SJCRH30 (cell line): ENCODE measurements at regions not wholly inside any gene's neighbourhood (a gene's known extent, or its start where the extent isn't known, plus 50 kb on each side); places are given as distances from the start of the nearest gene placed in this dataset.

Experiments used
- DNase-seq, 2 experiments: peaks; one replicate each; pipeline ENCODE4 v3.0.0-alpha.2; 2015 to 2020
- H3K27ac ChIP-seq: fragments of 250-450 bp; sonication (Bioruptor Pico); 2 replicates; pipeline ENCODE4 v1.5.1; 2020; ENCODE audit warnings: mild to moderate bottlenecking, moderate library complexity
- H3K27me3 ChIP-seq: fragments of 250-450 bp; sonication (Bioruptor Pico); 2 replicates; pipeline ENCODE4 v1.5.1; 2020; ENCODE audit warnings: mild to moderate bottlenecking, moderate library complexity
- H3K36me3 ChIP-seq: fragments of 250-450 bp; sonication (Bioruptor Pico); 2 replicates; pipeline ENCODE4 v1.5.1; 2020; ENCODE audit warnings: mild to moderate bottlenecking, moderate library complexity
- H3K4me1 ChIP-seq: fragments of 250-450 bp; sonication (Bioruptor Pico); 2 replicates; pipeline ENCODE4 v1.5.1; 2020; ENCODE audit warnings: mild to moderate bottlenecking, moderate library complexity
- H3K4me3 ChIP-seq: fragments of 250-450 bp; sonication (Bioruptor Pico); 2 replicates; pipeline ENCODE4 v1.5.1; 2020; ENCODE audit warnings: mild to moderate bottlenecking, moderate library complexity
- H3K9me3 ChIP-seq: fragments of 250-450 bp; sonication (Bioruptor Pico); replicated peaks from 2 replicates; pipeline ENCODE4 v1.5.1; 2020; ENCODE audit warnings: mild to moderate bottlenecking, moderate library complexity

DNA sequence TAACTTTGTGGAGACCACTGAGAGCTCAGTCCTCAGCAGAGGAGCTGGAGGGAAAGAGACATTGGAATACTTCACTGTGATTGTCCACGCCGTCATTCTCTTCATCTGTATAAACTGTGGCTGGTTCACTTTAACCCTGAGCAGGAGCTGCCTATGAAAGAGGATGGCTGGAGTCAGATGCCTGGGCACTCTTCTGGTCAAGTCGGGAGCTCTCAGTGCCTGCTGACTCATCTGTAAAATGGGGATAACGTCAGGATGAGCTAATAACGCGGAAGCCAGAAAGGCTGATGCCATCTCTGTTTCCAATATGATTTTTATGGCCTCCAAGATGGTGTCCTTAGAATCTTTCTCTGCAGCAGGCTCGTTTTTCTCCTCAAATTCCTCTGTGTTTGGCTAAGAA, 51.6 kb upstream of the MRPS22 start:
- no peak for DNase-seq
- Histone ChIP-seq H3K9me3 (no peaks in the 10 kb centered on the region), H3K4me3 (no peak overlapping the region), H3K36me3 (no peaks in the 10 kb centered on the region), H3K27me3 (peaks cover 12% of the 10 kb centered on the region; the same call in 1 of the 2 replicates), H3K4me1 (no peaks in the 10 kb centered on the region), H3K27ac (no peak overlapping the region)

DNA sequence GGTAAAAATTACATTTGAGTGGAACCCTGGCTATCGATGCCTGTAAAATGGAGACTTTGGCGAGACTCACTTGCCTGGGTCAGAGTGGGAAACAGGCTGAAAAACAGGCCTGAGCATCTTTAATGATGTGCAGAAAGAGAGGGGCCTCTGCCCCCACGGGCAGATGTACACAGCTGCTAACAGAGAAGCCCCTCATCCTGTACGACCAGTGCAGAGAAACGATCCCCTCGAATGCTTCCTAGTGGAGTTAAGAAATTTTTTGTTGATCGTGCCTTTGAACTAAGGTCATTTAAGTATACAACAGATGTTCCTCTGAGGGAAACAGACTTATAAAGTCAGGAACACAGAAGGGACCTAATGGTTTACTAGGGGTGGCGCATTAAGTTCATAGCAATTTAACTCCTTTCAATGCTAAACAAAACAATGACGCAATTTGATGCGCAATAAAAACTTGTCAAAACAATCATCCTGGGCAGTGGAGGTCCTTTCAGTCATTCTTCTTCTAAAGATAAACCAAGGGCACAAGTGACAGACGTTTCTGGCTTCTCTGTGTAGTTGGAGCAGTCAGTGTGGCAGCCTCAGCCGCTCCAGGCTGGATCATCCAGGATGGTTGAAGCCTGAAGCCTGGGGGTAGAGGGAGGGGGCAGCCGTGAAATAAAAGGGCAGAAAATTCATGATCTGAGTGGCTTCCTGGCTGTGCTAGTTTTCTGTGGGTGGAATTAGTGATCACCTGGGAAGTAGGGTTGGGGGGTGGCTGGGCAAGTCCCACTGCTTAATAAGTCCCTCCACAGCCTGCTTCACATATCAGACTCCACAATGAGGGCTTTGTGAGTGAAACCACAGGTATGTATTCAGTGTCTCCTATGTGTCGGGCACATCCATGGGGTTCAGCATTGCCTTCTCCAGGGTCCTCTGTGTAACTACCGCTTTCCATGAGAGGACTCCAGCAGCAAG, 50.8 kb upstream of the MRPS22 start:
- Histone ChIP-seq H3K27me3 (peaks cover 12% of the 10 kb centered on the region; the same call in 1 of the 2 replicates), H3K4me3 (no peak overlapping the region), H3K4me1 (no peaks in the 10 kb centered on the region), H3K9me3 (no peaks in the 10 kb centered on the region), H3K36me3 (no peaks in the 10 kb centered on the region), H3K27ac (no peak overlapping the region)
- no peak for DNase-seq

DNA sequence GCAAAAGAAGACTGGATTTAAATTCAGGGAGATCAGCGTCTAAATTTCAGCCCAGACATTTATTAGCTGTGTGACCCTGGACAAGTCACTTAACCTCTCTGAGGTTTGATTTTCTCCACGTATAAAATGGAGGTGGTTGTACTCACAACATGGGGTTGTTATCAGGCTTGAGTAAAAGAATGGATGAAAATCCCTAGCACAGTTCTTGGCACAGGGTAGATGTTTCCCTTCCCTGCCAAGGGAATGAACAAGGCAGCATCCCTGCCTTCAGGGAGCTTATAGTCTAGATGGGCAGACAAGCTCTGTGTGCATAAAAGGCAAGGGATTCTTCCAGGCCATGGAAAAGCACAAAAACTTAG, 50.2 kb upstream of the MRPS22 start:
- Histone ChIP-seq H3K27ac (no peak overlapping the region), H3K9me3 (no peaks in the 10 kb centered on the region), H3K27me3 (peaks cover 11% of the 10 kb centered on the region; the same call in 1 of the 2 replicates), H3K36me3 (no peaks in the 10 kb centered on the region), H3K4me1 (no peaks in the 10 kb centered on the region), H3K4me3 (no peak overlapping the region)
- no peak for DNase-seq
